Upper lobe of left lung (tissue), 6 donors: ENCODE measurements at regions not wholly inside any gene's neighbourhood (a gene's known extent, or its start where the extent isn't known, plus 50 kb on each side); places are given as distances from the start of the nearest gene placed in this dataset.

Experiments used
- ATAC-seq, 2 donors: fragments of 200-7000 bp; cut with Tn5 transposase; one replicate each; pipeline ENCODE4 v1.9.1; 2022; ENCODE audit warnings: mild to moderate bottlenecking in 2 of 2, moderate library complexity in 2 of 2; ENCODE audit not compliant: low FRiP score in 2 of 2
- DNase-seq, 2 donors: peaks; one replicate each; pipeline ENCODE4 v3.0.0-alpha.2; 2019 to 2020
- H3K27ac ChIP-seq, 4 donors: fragments of 200-600 bp; sonication (generic); one replicate each; pipeline ENCODE4 v1.5.1; 2016 to 2019
- H3K27me3 ChIP-seq, 4 donors: fragments of 200-600 bp; sonication (generic); one replicate each; pipeline ENCODE4 v1.5.1; 2017 to 2019
- H3K36me3 ChIP-seq, 4 donors: fragments of 200-600 bp; sonication (generic); one replicate each; pipeline ENCODE4 v1.5.1; 2016 to 2019
- H3K4me1 ChIP-seq, 4 donors: fragments of 200-600 bp; sonication (generic); one replicate each; pipeline ENCODE4 v1.5.1; 2018 to 2019
- H3K4me3 ChIP-seq, 4 donors: fragments of 200-600 bp; sonication (generic); one replicate each; pipeline ENCODE4 v1.5.1; 2017 to 2019; ENCODE audit warnings: mild to moderate bottlenecking in 2 of 4, moderate library complexity in 1 of 4
- H3K9me3 ChIP-seq, 4 donors: fragments of 200-600 bp; sonication (generic); one replicate each; pipeline ENCODE4 v1.5.1; 2018 to 2019
- EP300 ChIP-seq, 4 donors: sonication (generic); formaldehyde crosslinking; IDR thresholded peaks; one replicate each; pipeline ENCODE4 v1.5.1; 2017; ENCODE audit warnings: antibody characterized with exemption in 4 of 4, control low read depth in 2 of 4
- POLR2A ChIP-seq, 4 donors: fragments of 450-650 bp; IDR thresholded peaks; one replicate each; pipeline ENCODE4 v1.5.1; 2016 to 2017; ENCODE audit warnings: antibody characterized with exemption in 4 of 4, mild to moderate bottlenecking in 2 of 4
- POLR2AphosphoS5 ChIP-seq, 2 donors: sonication (generic); formaldehyde crosslinking; IDR thresholded peaks; one replicate each; pipeline ENCODE4 v1.5.1; 2017; ENCODE audit warnings: antibody characterized with exemption in 2 of 2
- WGBS, 2 donors: methylation state at CpG; one replicate each; pipeline ENCODE4 v1.1.5; 2017 to 2018; 5-methylcytosine and 5-hydroxymethylcytosine counted together
- TF ChIP-seq, protein P1 (sequence below), 6 experiments: fragments of 450-650 bp in 4 of 6; fragments of 200-600 bp in 2 of 6; sonication (generic) in 2 of 6; IDR thresholded peaks; one replicate each; pipeline ENCODE4 v1.5.1; 2016 to 2019; ENCODE audit warnings: antibody characterized with exemption in 6 of 6
- donor health status: DM: no; HTN: no; CAD: no; lungs with moderate emphysema.
- donor health status: DM: no; HTN: yes; CAD: no; lungs with severe emphysema.

DNA sequence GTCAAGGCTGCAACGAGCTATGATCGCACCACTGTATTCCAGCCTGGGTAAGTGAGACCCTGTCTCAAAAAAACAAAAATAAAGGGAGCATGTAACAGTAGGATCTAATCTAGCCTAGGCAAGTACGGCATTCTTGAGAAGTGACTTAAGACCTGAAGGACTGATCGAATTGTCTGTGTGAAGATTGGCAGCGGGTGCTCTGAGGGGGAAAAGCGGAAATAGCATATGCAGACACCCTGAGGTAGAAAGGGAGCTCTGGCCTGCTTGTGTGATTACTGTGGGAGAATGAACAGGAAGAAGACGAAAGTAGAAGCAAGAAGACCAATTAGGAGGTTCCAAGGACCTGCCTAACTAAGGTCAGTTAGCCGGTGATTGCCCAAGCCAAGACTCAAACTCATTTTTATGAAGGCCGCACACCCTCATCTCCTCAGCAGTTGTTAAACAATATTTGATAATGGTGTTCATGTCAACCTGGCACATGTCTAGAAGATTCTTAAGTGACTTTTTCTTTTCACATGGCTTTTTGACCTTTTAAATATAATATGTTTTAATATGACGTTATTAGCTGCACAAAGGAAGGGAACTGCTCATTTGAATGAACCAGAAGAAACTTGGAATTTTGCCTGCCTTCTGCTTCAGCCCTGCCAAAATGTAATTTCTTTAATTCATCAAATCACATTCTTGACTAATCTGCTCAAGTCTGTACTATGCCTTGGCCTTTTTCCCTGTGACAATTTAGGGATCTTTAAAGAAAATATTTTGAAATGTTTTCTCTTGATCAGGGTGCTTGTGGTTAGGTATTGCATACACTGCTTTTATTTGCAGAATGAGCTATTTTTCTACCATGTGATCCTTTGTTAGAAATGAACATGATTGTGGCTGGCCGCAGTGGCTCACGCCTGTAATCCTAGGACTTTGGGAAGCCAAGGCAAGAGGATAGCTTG, 289.2 kb upstream of the DMRT1 start:
- H3K27me3 ChIP-seq, result no peaks in the 10 kb centered on the region
- H3K4me1 ChIP-seq, result peaks cover 0 to 5% (median 3%) of the 10 kb centered on the region in 4 donors
- ATAC-seq (peak; percentile 49 to 76), DNase-seq (no peak)
- H3K4me3 ChIP-seq, result no peak overlapping the region
- no peak for TF ChIP-seq POLR2AphosphoS5 (IDR thresholded peaks at IDR 0.05)
- TF ChIP-seq, protein P1, sequence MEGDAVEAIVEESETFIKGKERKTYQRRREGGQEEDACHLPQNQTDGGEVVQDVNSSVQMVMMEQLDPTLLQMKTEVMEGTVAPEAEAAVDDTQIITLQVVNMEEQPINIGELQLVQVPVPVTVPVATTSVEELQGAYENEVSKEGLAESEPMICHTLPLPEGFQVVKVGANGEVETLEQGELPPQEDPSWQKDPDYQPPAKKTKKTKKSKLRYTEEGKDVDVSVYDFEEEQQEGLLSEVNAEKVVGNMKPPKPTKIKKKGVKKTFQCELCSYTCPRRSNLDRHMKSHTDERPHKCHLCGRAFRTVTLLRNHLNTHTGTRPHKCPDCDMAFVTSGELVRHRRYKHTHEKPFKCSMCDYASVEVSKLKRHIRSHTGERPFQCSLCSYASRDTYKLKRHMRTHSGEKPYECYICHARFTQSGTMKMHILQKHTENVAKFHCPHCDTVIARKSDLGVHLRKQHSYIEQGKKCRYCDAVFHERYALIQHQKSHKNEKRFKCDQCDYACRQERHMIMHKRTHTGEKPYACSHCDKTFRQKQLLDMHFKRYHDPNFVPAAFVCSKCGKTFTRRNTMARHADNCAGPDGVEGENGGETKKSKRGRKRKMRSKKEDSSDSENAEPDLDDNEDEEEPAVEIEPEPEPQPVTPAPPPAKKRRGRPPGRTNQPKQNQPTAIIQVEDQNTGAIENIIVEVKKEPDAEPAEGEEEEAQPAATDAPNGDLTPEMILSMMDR (IDR thresholded peaks at IDR 0.05), result no peak
- H3K27ac ChIP-seq, result no peak overlapping the region
- 72 to 73% methylated on average over 12 of the region's 12 CpGs for WGBS, 2 donors
- peaks cover 0 to 8% (median 0%) of the 10 kb centered on the region in 4 donors for H3K36me3 ChIP-seq
- H3K9me3 ChIP-seq, result no peaks in the 10 kb centered on the region

DNA sequence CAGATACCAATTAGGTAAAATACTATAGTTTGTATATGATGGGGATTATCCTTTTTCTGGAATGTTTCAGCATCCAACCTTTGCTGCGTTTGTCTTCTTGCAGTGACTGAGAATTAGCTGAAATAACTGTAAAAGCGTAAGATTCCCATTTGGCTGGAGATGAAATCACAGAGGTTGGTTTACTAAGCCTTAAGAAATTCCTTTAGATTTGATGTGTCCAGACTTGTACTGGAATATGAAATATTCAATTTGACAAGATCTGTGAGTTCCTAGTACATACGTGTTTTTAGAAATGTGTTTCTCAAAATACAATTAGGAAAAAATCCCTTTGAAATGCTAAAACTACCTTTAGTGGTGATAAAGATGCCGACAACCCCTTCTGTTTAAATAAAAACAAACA, 286.0 kb upstream of the DMRT1 start:
- ATAC-seq (no peak), DNase-seq (no peak)
- TF ChIP-seq EP300 (IDR thresholded peaks at IDR 0.05) (no peak), POLR2A (IDR thresholded peaks at IDR 0.05) (no peak), POLR2AphosphoS5 (IDR thresholded peaks at IDR 0.05) (no peak)
- TF ChIP-seq, protein P1 (IDR thresholded peaks at IDR 0.05), result no peak
- H3K36me3 ChIP-seq, result no peaks in the 10 kb centered on the region
- H3K27me3 ChIP-seq, result no peaks in the 10 kb centered on the region
- no peak overlapping the region for H3K27ac ChIP-seq
- H3K4me3 ChIP-seq, result no peak overlapping the region
- 81 to 90% methylated on average over 4 of the region's 4 CpGs for WGBS, 2 donors
- H3K9me3 ChIP-seq, result no peaks in the 10 kb centered on the region
- peaks cover 0 to 4% (median 3%) of the 10 kb centered on the region in 4 donors for H3K4me1 ChIP-seq

DNA sequence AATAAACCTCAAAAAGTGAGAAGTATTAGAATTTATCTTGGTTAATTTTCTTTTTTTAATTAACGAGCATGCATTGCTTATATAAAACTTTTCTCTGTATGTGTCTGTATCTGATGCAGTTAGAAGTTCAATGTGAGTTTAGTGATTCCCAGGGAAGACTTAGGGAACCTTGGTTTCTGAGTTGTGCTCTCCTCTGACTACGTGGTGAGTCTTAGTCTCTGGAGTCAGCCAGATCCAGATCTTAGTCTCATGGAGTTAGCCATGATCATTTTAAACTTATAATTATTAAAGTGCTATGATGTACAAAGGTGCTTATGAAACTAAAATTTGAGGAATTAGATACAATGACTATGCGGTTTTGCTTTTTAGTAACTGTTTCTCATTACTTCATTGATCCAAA, 285.3 kb upstream of the DMRT1 start:
- Histone ChIP-seq H3K9me3 (no peaks in the 10 kb centered on the region), H3K27me3 (no peaks in the 10 kb centered on the region), H3K27ac (no peak overlapping the region), H3K36me3 (no peaks in the 10 kb centered on the region), H3K4me3 (no peak overlapping the region), H3K4me1 (peaks cover 0 to 6% (median 4%) of the 10 kb centered on the region in 4 donors)
- no peak for DNase-seq
- WGBS, 2 donors, result 59 to 77% methylated on average over 3 of the region's 3 CpGs
- no peak for ATAC-seq
- TF ChIP-seq POLR2AphosphoS5 (IDR thresholded peaks at IDR 0.05) (no peak), POLR2A (IDR thresholded peaks at IDR 0.05) (no peak), EP300 (IDR thresholded peaks at IDR 0.05) (no peak)
- TF ChIP-seq, protein P1 (IDR thresholded peaks at IDR 0.05), result no peak

DNA sequence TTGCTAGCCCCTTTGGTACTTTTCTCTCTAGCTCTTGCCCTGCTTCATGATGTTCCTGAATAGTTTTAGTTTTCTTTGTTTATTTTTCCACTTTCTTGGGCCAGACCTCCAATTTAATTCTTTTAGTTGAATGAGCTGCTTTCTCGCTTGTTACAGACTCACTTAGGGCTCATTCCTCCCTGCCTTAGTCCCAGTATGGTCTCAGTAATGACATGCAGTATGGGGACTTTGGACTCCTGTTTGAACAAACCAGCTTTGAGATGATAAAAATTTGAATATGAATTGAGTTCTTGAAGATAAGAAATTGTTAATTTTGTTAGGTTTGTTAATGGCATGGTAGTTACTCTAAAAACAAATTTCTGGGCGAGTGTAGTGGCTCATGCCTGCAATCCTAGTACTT, 284.8 kb upstream of the DMRT1 start:
- TF ChIP-seq, protein P1 (IDR thresholded peaks at IDR 0.05), result no peak
- TF ChIP-seq POLR2A (IDR thresholded peaks at IDR 0.05), result no peak
- no peak for TF ChIP-seq EP300 (IDR thresholded peaks at IDR 0.05)
- TF ChIP-seq POLR2AphosphoS5 (IDR thresholded peaks at IDR 0.05), result no peak
- peaks cover 0 to 9% (median 4%) of the 10 kb centered on the region in 4 donors for H3K4me1 ChIP-seq
- H3K27me3 ChIP-seq, result no peaks in the 10 kb centered on the region
- no peak for DNase-seq
- H3K27ac ChIP-seq, result no peak overlapping the region
- no peak for ATAC-seq
- WGBS, 2 donors, result 72 to 77% methylated on average over 2 of the region's 2 CpGs
- H3K4me3 ChIP-seq, result no peak overlapping the region
- H3K36me3 ChIP-seq, result no peaks in the 10 kb centered on the region
- no peaks in the 10 kb centered on the region for H3K9me3 ChIP-seq
